GM10266 (cell line): ENCODE measurements at regions not wholly inside any gene's neighbourhood (a gene's known extent, or its start where the extent isn't known, plus 50 kb on each side); places are given as distances from the start of the nearest gene placed in this dataset.

Experiments
- DNase-seq: peaks from one replicate; pipeline ENCODE4 v3.0.0; 2012; ENCODE audit errors: extremely low spot score
- TF ChIP-seq, protein P1 (sequence below): IDR thresholded peaks from 2 replicates; pipeline ENCODE4 v1.5.1; 2012; ENCODE audit warnings: mild to moderate bottlenecking, low read depth; ENCODE audit not compliant: control insufficient read depth, insufficient read depth; ENCODE audit errors: missing control alignments

DNA sequence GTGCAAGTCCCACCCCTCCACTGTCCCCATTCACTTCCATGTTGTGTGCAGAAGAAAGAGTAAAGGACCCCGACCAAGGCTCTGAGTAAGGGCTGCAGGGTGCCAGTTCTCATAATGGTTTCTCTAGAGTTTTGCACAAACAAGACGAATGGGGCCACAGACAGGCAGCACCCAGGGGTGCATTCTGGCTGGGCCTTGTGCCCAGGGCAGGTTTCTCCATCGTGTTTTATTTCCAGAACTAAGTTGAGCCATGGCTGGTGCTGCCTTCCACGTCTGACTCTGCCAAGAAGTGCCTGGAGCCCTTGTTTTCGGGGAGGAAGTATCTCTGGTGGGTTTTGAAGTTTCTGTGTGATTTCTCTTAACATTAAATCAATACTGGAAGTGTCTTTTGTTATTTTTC lies 95.0 kb upstream of the SDK1 start:
- TF ChIP-seq, protein P1, sequence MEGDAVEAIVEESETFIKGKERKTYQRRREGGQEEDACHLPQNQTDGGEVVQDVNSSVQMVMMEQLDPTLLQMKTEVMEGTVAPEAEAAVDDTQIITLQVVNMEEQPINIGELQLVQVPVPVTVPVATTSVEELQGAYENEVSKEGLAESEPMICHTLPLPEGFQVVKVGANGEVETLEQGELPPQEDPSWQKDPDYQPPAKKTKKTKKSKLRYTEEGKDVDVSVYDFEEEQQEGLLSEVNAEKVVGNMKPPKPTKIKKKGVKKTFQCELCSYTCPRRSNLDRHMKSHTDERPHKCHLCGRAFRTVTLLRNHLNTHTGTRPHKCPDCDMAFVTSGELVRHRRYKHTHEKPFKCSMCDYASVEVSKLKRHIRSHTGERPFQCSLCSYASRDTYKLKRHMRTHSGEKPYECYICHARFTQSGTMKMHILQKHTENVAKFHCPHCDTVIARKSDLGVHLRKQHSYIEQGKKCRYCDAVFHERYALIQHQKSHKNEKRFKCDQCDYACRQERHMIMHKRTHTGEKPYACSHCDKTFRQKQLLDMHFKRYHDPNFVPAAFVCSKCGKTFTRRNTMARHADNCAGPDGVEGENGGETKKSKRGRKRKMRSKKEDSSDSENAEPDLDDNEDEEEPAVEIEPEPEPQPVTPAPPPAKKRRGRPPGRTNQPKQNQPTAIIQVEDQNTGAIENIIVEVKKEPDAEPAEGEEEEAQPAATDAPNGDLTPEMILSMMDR, result no peak
- no peak for DNase-seq

DNA sequence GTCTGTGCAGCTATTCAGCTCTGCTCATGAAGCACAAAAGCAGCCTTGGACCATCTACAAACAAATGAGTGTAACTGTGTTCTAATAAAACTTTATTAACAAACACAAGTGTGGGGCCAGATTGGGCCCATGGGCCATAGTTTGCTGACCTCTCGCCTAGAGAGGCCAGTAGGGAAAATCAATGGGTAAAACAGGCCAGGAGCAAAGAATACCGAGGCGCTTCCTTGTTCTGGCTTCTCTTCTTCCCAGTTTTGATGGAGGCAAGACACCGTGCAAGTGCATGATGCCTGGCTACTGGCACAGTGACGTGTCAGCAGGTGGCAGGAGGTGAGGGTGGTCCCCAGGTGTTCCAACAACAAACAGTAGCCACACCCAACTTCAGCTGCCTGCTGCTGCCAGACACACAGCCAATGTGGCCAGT lies 94.3 kb upstream of the SDK1 start:
- TF ChIP-seq, protein P1, result no peak

DNA sequence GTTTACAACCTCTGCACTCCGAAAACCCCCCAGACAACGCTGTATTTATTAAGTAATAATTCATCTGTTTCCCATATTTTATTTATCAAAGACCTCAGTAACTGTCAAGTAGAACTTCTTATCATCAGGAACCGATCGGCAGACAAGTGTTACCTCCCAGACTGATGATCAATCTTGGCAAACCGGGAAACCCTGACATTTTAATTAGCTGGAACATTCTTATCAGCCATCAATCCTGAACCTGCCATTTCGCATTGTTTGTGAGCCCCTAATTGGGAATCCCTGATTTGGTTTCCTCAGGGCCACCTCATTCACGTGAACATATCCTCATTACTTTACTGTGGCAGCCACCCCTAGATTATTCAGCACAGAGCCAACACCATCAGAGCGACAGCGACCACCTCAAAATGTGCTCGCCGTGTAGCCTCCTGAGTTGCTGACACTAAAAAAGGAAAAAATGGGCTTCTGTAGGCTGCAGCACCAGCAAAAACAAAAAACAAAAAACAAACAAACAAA lies 93.6 kb upstream of the SDK1 start:
- TF ChIP-seq, protein P1, result no peak
- DNase-seq, result no peak

More for the DNA sequence above, 94.3 kb upstream of the SDK1 start:
- DNase-seq, result no peak

DNA sequence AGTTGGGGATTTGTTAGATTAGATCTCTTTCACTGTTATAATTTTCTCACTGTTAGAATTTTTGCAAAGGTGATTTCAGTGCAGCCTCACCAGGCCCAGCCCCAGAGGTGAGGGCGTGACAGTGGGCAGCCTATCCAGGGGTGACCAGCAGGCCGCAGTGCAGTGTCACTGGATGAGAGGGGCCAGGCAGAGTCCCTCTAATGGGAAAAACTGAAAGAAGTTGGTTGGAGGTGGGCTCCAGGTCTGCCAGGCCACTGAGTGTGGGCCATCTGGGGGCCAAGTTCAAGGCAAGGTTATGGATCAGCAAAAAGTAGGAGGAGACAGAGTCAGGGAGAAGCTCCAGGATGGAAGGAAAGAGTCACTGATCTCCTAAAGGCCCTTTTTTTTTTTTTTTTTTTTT lies 90.5 kb upstream of the SDK1 start:
- no peak for DNase-seq
- TF ChIP-seq, protein P1, result no peak

DNA sequence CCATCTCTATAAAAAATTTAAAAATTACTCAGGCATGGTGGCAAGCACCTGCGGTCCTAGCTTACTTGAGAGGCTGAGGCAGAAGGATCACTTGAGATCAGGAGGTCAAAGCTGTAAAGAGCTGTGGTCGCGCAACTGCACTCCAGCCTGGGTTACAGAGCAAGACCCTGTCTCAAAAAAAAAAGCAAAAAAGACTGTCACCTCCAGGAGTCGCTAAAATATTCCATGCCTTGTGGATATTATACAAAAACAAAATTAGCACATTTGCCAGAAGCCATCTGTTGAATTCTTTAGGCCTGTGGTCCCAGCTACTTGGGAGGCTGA lies 87.0 kb upstream of the SDK1 start:
- TF ChIP-seq, protein P1, result no peak
- no peak for DNase-seq

DNA sequence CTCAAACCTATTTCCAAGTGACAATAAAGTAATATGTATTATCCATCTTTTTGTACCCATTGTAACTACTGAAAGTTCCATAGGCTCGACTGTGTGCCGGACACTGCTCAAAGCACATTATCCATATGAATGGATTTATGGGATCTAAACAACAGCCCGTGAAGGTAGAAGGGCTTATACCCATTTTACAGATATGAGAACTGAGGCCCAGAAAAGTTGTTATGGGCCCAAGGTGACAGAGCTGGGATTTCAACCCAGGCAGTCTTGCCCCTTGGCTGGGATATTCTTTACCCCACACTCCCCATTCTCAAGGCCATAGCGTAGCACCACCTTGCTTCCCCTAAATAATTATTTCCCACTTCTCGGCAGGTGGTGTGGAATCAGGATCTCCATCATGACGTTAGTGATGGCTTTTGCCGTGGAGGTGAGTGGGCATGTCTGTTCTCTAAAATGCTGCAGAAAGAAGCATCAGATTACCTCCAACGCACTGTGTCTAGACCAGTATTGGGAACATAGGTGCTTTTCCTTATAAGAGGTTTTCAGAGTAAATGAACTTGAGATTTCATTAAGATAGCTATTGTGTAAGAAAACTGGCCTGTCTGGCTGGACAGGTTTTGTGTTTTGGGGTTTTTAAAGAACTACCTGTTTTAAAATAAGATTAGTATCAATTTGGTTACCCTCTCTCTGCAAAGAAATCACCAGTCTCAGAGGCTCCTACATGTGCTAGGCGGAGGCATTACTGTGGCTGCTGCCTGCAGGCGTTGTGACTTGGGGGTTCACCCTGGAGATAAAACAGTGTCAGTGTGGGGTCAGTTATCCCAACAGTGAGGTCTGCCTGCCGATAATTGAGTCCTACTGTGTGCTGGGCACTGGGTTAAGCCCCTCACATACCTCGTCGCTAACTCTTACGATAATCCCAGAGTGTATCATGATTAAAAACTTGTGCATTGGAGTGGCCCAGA lies 85.1 kb upstream of the SDK1 start:
- no peak for DNase-seq
- TF ChIP-seq, protein P1, result no peak

DNA sequence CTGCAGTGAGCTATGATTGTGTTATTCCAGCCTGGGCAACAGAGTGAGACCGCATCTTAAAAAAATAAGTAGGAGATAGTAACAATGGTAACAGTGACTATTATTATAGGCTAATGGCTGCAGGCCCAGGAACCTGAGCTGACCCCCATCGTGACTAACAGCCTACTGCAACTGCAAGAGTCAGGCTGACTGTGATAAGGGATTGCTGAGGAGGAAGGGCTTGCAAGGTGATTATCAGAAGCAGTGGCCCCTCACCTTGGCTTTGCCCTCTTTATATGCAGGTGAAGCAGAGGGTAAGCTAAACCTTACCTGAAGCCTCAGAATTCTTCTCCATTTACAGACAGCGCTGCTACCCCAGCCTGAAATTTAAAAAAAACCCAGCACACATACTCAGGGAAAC lies 83.9 kb upstream of the SDK1 start:
- DNase-seq, result no peak
- TF ChIP-seq, protein P1, result no peak
